ENCODE measurements at regions not wholly inside any gene's neighbourhood (a gene's known extent, or its start where the extent isn't known, plus 50 kb on each side); places are given as distances from the start of the nearest gene placed in this dataset.

DNA sequence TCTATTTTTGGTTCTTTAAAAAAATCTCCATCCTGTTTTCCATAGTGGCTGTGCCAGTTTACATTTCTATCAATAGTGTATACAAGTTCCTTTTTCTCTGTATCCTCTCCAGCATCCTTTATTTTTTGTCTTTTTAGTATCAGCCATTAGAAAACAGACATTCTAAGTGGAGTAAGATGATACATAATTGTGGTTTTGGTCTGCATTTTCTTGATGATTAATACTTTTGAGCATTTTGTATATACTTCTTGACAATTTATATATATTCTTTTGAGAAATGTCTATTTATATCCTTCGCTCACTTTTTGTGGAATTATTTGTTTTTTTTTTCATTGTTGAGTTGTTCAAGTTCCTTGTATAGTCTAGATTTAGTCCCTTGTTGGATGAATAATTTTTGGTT is 382.2 kb upstream of the SPOCK3 start:
- intact Hi-C loops (cut with micrococcal nuclease; ENCODE audit: unreplicated experiment), result no loop called here
- Histone ChIP-seq H3K79me2 (ENCODE audit: control insufficient read depth, insufficient read depth, low read length) (no peaks in the 10 kb centered on the region), H4K20me1 (ENCODE audit: control insufficient read depth, insufficient read depth) (no peaks in the 10 kb centered on the region), H3K27me3 (replicated peaks in 1 of 2; ENCODE audit: control insufficient read depth in 2 of 2, insufficient read depth in 2 of 2, low read length in 1 of 2) (no peaks in the 10 kb centered on the region), H3K4me1 (ENCODE audit: control insufficient read depth, insufficient read depth, low read length) (no peaks in the 10 kb centered on the region), H3K9me3 (replicated peaks; ENCODE audit: control insufficient read depth, insufficient read depth, low read length) (no peaks in the 10 kb centered on the region), H3K27ac (ENCODE audit: control insufficient read depth, insufficient read depth) (no peak overlapping the region), H3K4me2 (ENCODE audit: control insufficient read depth, insufficient read depth) (no peak overlapping the region), H3K9ac (ENCODE audit: control insufficient read depth, insufficient read depth, low read length) (no peak overlapping the region), H3K36me3 (ENCODE audit: control insufficient read depth in 2 of 2, insufficient read depth in 2 of 2, low read length in 1 of 2) (no peaks in the 10 kb centered on the region), H3K4me3 (no peak overlapping the region), H2AFZ (ENCODE audit: control insufficient read depth, low read depth, low read length) (no peak overlapping the region)
- CTCF ChIA-PET, result no interaction called here
- ATAC-seq (no peak), DNase-seq (ENCODE audit: low read depth, low spot score) (no peak), FAIRE-seq (no peak)
- 0% methylated on average over 1 of the region's 1 CpG for WGBS (ENCODE audit: insufficient coverage, insufficient replicate concordance, low lambda C conversion rate, missing lambda C conversion rate)
- RAD21 ChIA-PET (ENCODE audit: unreplicated experiment), result no interaction called here
- in situ Hi-C loops (cut with MboI), result no loop called here
- BruUV-seq (replicated peaks), result no TSS peak
- TF ChIP-seq MXI1 (IDR thresholded peaks at IDR 0.05; ENCODE audit: low read depth, low read length) (no peak), LARP7 (IDR thresholded peaks at IDR 0.05) (no peak)
- TF ChIP-seq, protein P1, sequence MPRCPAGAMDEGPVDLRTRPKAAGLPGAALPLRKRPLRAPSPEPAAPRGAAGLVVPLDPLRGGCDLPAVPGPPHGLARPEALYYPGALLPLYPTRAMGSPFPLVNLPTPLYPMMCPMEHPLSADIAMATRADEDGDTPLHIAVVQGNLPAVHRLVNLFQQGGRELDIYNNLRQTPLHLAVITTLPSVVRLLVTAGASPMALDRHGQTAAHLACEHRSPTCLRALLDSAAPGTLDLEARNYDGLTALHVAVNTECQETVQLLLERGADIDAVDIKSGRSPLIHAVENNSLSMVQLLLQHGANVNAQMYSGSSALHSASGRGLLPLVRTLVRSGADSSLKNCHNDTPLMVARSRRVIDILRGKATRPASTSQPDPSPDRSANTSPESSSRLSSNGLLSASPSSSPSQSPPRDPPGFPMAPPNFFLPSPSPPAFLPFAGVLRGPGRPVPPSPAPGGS (IDR thresholded peaks at IDR 0.05; ENCODE audit: borderline replicate concordance, insufficient read depth, low read depth, low read length, poor library complexity, severe bottlenecking), result no peak
- TF ChIP-seq, protein P2, sequence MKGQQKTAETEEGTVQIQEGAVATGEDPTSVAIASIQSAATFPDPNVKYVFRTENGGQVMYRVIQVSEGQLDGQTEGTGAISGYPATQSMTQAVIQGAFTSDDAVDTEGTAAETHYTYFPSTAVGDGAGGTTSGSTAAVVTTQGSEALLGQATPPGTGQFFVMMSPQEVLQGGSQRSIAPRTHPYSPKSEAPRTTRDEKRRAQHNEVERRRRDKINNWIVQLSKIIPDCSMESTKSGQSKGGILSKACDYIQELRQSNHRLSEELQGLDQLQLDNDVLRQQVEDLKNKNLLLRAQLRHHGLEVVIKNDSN (IDR thresholded peaks at IDR 0.05; ENCODE audit: borderline replicate concordance, extremely low read length, insufficient read depth, low read depth, low read length), result no peak
- SMC1A ChIA-PET (ENCODE audit: uncharacterized antibody, unreplicated experiment), result no interaction called here
- POLR2A ChIA-PET, result no interaction called here

Measured in GM12878 (cell line).